A673 (cell line): ENCODE measurements at regions not wholly inside any gene's neighbourhood (a gene's known extent, or its start where the extent isn't known, plus 50 kb on each side); places are given as distances from the start of the nearest gene placed in this dataset.

ENCODE experiments used
- BruUV-seq: library from RNA; stranded (reverse); fragments of 400-500 nt; replicated peaks from 2 replicates; lab custom pipeline; 2021; lab: Mats Ljungman, UMichigan
- CTCF ChIA-PET: fragments of 300-600 bp; sonication (Branson Sonifier 250); formaldehyde crosslinking; loops from one replicate; lab custom pipeline; 2022; ENCODE audit warnings: antibody characterized with exemption; lab: Charles Lee
- POLR2A ChIA-PET: fragments of 300-600 bp; sonication (Branson Sonifier 250); formaldehyde crosslinking; loops from one replicate; lab custom pipeline; 2022; ENCODE audit warnings: antibody characterized with exemption; ENCODE audit not compliant: low non-redundant PET; lab: Charles Lee
- DNase-seq: peaks from one replicate; pipeline ENCODE4 v3.0.0-alpha.2; 2015; ENCODE audit warnings: low spot score
- H3K27ac ChIP-seq: fragments of 200-600 bp; sonication (generic); 2 replicates; pipeline ENCODE4 v1.5.1; 2016; ENCODE audit warnings: mixed run types, low read depth, mild to moderate bottlenecking, mixed read lengths, antibody characterized with exemption, low read length; ENCODE audit not compliant: poor library complexity, severe bottlenecking
- H3K27me3 ChIP-seq: fragments of 200-600 bp; sonication (generic); replicated peaks from 2 replicates; pipeline ENCODE4 v1.6.1; 2017; ENCODE audit warnings: mixed run types, low read depth, mild to moderate bottlenecking, mixed read lengths, antibody characterized with exemption, low read length; ENCODE audit not compliant: insufficient read depth, poor library complexity
- H3K36me3 ChIP-seq: fragments of 200-600 bp; sonication (generic); 2 replicates; pipeline ENCODE4 v1.6.1; 2016; ENCODE audit warnings: mixed run types, mild to moderate bottlenecking, mixed read lengths, antibody characterized with exemption, low read length; ENCODE audit not compliant: insufficient read depth, poor library complexity, severe bottlenecking
- H3K4me1 ChIP-seq: fragments of 200-600 bp; sonication (generic); 2 replicates; pipeline ENCODE4 v1.6.1; 2017; ENCODE audit warnings: mixed run types, mild to moderate bottlenecking, mixed read lengths, antibody characterized with exemption, low read length; ENCODE audit not compliant: insufficient read depth, poor library complexity, severe bottlenecking
- H3K4me3 ChIP-seq: fragments of 200-600 bp; sonication (generic); 2 replicates; pipeline ENCODE4 v1.5.1; 2016; ENCODE audit warnings: low read depth, mixed run types, mild to moderate bottlenecking, mixed read lengths, low read length; ENCODE audit not compliant: poor library complexity, severe bottlenecking
- H3K9me3 ChIP-seq: fragments of 200-600 bp; sonication (generic); 2 replicates; pipeline ENCODE4 v1.6.1; 2016; ENCODE audit warnings: mixed run types, low read depth, mild to moderate bottlenecking, mixed read lengths, antibody characterized with exemption, low read length; ENCODE audit not compliant: poor library complexity, severe bottlenecking
- CTCF ChIP-seq: fragments of 300-800, 200-600 bp; sonication (generic); conservative IDR thresholded peaks from 2 replicates; pipeline ENCODE4 v1.5.1; 2017; ENCODE audit warnings: low read depth, mild to moderate bottlenecking, antibody characterized with exemption, low read length, moderate library complexity, mixed read lengths
- EZH2 ChIP-seq: fragments of 200-600 bp; sonication (generic); IDR thresholded peaks from 2 replicates; pipeline ENCODE4 v1.6.1; 2017; ENCODE audit warnings: borderline replicate concordance, low read depth, mild to moderate bottlenecking, mixed read lengths, antibody characterized with exemption, low read length; ENCODE audit not compliant: poor library complexity, severe bottlenecking
- intact Hi-C: fragments of 100-400 bp; cut with micrococcal nuclease; formaldehyde crosslinking; loops from one replicate; pipeline ENCODE4 v1.10.0; 2022; ENCODE audit not compliant: unreplicated experiment

- no peak overlapping the region for H3K4me3 ChIP-seq
- H3K36me3 ChIP-seq: no peaks in the 10 kb centered on the region
- H3K27ac ChIP-seq: no peak overlapping the region
- H3K4me1 ChIP-seq: no peaks in the 10 kb centered on the region
- BruUV-seq: no TSS peak
- POLR2A ChIA-PET: no interaction called here
- no peaks in the 10 kb centered on the region for H3K9me3 ChIP-seq
- no peak for TF ChIP-seq EZH2
- TF ChIP-seq CTCF: no peak
- no peak for DNase-seq
- CTCF ChIA-PET: no interaction called here
- peaks cover 31% of the 10 kb centered on the region for H3K27me3 ChIP-seq
- intact Hi-C loops: no loop called here
Observed at GRCh38 chr2:239559417-239560261, 158.8 kb upstream of the HDAC4 start.

GRCh38 chr2:239558661-239559060 is 157.8 kb upstream of the HDAC4 start:
- CTCF ChIA-PET: no interaction called here
- BruUV-seq: no TSS peak
- no peaks in the 10 kb centered on the region for H3K4me1 ChIP-seq
- H3K4me3 ChIP-seq: no peak overlapping the region
- POLR2A ChIA-PET: no interaction called here
- no peak for DNase-seq
- H3K27me3 ChIP-seq: peaks cover 34% of the 10 kb centered on the region
- H3K36me3 ChIP-seq: no peaks in the 10 kb centered on the region
- no peak for TF ChIP-seq CTCF
- H3K27ac ChIP-seq: no peak overlapping the region
- intact Hi-C loops: no loop called here
- H3K9me3 ChIP-seq: no peaks in the 10 kb centered on the region

- Histone ChIP-seq H3K4me3 (no peak overlapping the region), H3K27ac (no peak overlapping the region), H3K27me3 (peaks cover 24% of the 10 kb centered on the region), H3K9me3 (no peaks in the 10 kb centered on the region), H3K4me1 (no peaks in the 10 kb centered on the region), H3K36me3 (no peaks in the 10 kb centered on the region)
- intact Hi-C loops: no loop called here
- ChIA-PET CTCF (no interaction called here), POLR2A (no interaction called here)
- no TSS peak for BruUV-seq
- no peak for TF ChIP-seq CTCF
- TF ChIP-seq EZH2: no peak
- DNase-seq: no peak
Observed at GRCh38 chr2:239557516-239557915, 156.7 kb upstream of the HDAC4 start.
